Left forelimb (tissue), 1 donor: ENCODE measurements at regions not wholly inside any gene's neighbourhood (a gene's known extent, or its start where the extent isn't known, plus 50 kb on each side); places are given as distances from the start of the nearest gene placed in this dataset.

Experiments used
- DNase-seq: peaks from one replicate; pipeline ENCODE4 v3.0.0-alpha.2; 2018; ENCODE audit warnings: low spot score

- DNase-seq = no peak
Measured at GRCh38 chr2:104702031-104702850, 151.7 kb upstream of the POU3F3 start.

- no peak for DNase-seq
Measured at GRCh38 chr2:104703669-104704068, 150.2 kb upstream of the POU3F3 start.

GRCh38 chr2:104704496-104705245 lies 149.2 kb upstream of the POU3F3 start:
- DNase-seq = no peak

- no peak for DNase-seq
Measured at GRCh38 chr2:104707056-104707455, 146.9 kb upstream of the POU3F3 start.

GRCh38 chr2:104708967-104709366 lies 144.9 kb upstream of the POU3F3 start:
- DNase-seq = no peak

GRCh38 chr2:104716061-104716460 lies 137.9 kb upstream of the POU3F3 start:
- no peak for DNase-seq

- DNase-seq = no peak
Measured at GRCh38 chr2:104733226-104733943, 120.5 kb upstream of the POU3F3 start.

GRCh38 chr2:104734937-104735586 lies 118.9 kb upstream of the POU3F3 start:
- DNase-seq = no peak

GRCh38 chr2:104736026-104736425 lies 117.9 kb upstream of the POU3F3 start:
- no peak for DNase-seq

GRCh38 chr2:104741860-104742259 lies 112.1 kb upstream of the POU3F3 start:
- DNase-seq = peak; percentile 3

GRCh38 chr2:104744537-104744936 lies 109.4 kb upstream of the POU3F3 start:
- peak; percentile 4 for DNase-seq

GRCh38 chr2:104745846-104746245 lies 108.1 kb upstream of the POU3F3 start:
- peak; percentile 50 for DNase-seq

GRCh38 chr2:104746299-104746698 lies 107.6 kb upstream of the POU3F3 start:
- peak; percentile 40 for DNase-seq

GRCh38 chr2:104746858-104747257 lies 107.1 kb upstream of the POU3F3 start:
- DNase-seq = peak; percentile 25

- DNase-seq = peak; percentile 30
Measured at GRCh38 chr2:104749856-104750460, 104.0 kb upstream of the POU3F3 start.

GRCh38 chr2:104752504-104752903 lies 101.4 kb upstream of the POU3F3 start:
- DNase-seq = peak; percentile 11

- no peak for DNase-seq
Measured at GRCh38 chr2:104755026-104755878, 98.7 kb upstream of the POU3F3 start.

GRCh38 chr2:104756118-104756517 lies 97.8 kb upstream of the POU3F3 start:
- no peak for DNase-seq

GRCh38 chr2:104757056-104757455 lies 96.9 kb upstream of the POU3F3 start:
- no peak for DNase-seq

- no peak for DNase-seq
Measured at GRCh38 chr2:104758199-104758620, 95.7 kb upstream of the POU3F3 start.

- DNase-seq = no peak
Measured at GRCh38 chr2:104762031-104762430, 91.9 kb upstream of the POU3F3 start.
